H1 (cell line): ENCODE measurements at regions not wholly inside any gene's neighbourhood (a gene's known extent, or its start where the extent isn't known, plus 50 kb on each side); places are given as distances from the start of the nearest gene placed in this dataset.
"Not testable (repeated sequence)": the region's sequence is repeated elsewhere in the genome, so short reads cannot be mapped to it uniquely, and the experiment has no call there.

Source experiments
- CTCF ChIA-PET: fragments of 300-600 bp; sonication (Branson Sonifier 250); formaldehyde crosslinking; loops from one replicate; lab custom pipeline; 2021; ENCODE audit not compliant: partially characterized antibody; lab: Charles Lee
- POLR2A ChIA-PET: fragments of 300-600 bp; sonication (Branson Sonifier 250); formaldehyde crosslinking; loops from one replicate; lab custom pipeline; 2021; ENCODE audit warnings: inconsistent platforms; ENCODE audit not compliant: partially characterized antibody; lab: Charles Lee
- DNase-seq, 2 experiments: peaks; one replicate each; pipeline versions ENCODE4 v3.0.0 to v3.0.0-alpha.2; 2010 to 2022; ENCODE audit warnings: low spot score in 2 of 2, low read depth in 1 of 2, mixed read lengths in 1 of 2
- FAIRE-seq: peaks from 2 replicates; lab custom pipeline; 2011; peaks lifted over from hg19 to GRCh38; lab: Jason Lieb, UNC
- H2AFZ ChIP-seq: 2 replicates; pipeline ENCODE4 v1.8.1; 2012; ENCODE audit warnings: low read length, inconsistent platforms
- H2AK5ac ChIP-seq: 2 replicates; pipeline ENCODE4 v1.6.1; 2013; ENCODE audit warnings: low read depth, low read length
- H2BK120ac ChIP-seq: replicated peaks from 2 replicates; pipeline ENCODE3; 2013; ENCODE audit warnings: low read depth, low read length, inconsistent platforms
- H2BK12ac ChIP-seq: 2 replicates; pipeline ENCODE4 v1.6.1; 2013; ENCODE audit warnings: low read depth, low read length
- H2BK15ac ChIP-seq: 2 replicates; pipeline ENCODE4 v1.6.1; 2013; ENCODE audit warnings: low read length
- H2BK20ac ChIP-seq: 2 replicates; pipeline ENCODE4 v1.6.1; 2013; ENCODE audit warnings: low read length
- H2BK5ac ChIP-seq: 2 replicates; pipeline ENCODE4 v1.6.1; 2013; ENCODE audit warnings: low read depth, low read length
- H3K14ac ChIP-seq: 2 replicates; pipeline ENCODE4 v1.6.1; 2013; ENCODE audit warnings: inconsistent platforms; ENCODE audit not compliant: insufficient read length
- H3K18ac ChIP-seq: 2 replicates; pipeline ENCODE4 v1.6.1; 2013; ENCODE audit warnings: low read length; ENCODE audit errors: extremely low read depth
- H3K23ac ChIP-seq: 2 replicates; pipeline ENCODE4 v1.6.1; 2013; ENCODE audit warnings: inconsistent platforms; ENCODE audit not compliant: insufficient read length
- H3K23me2 ChIP-seq: 2 replicates; pipeline ENCODE4 v1.6.1; 2013; ENCODE audit warnings: low read depth, low read length
- H3K27ac ChIP-seq: 2 replicates; pipeline ENCODE4 v1.6.1; 2011; ENCODE audit warnings: low read depth, low read length, inconsistent platforms
- H3K27me3 ChIP-seq, 4 experiments: replicated peaks in 1 of 4; 1 replicate in 1 of 4; 2 replicates in 3 of 4; pipeline versions ENCODE4 v1.6.1 to v1.8.1; 2011 to 2013; ENCODE audit warnings: low read length in 3 of 4, mild to moderate bottlenecking in 3 of 4, inconsistent platforms in 2 of 4, mixed read lengths in 2 of 4, moderate library complexity in 1 of 4; ENCODE audit not compliant: control insufficient read depth in 3 of 4, insufficient read depth in 3 of 4; ENCODE audit errors: extremely low read depth in 1 of 4
- H3K36me3 ChIP-seq, 4 experiments: 2 replicates each; pipeline versions ENCODE4 v1.6.1 to v1.8.1; 2011 to 2013; ENCODE audit warnings: mild to moderate bottlenecking in 4 of 4, low read length in 3 of 4, moderate library complexity in 2 of 4, control low read depth in 1 of 4, inconsistent platforms in 1 of 4; ENCODE audit not compliant: insufficient read depth in 4 of 4, control insufficient read depth in 2 of 4
- H3K4ac ChIP-seq: replicated peaks from 2 replicates; pipeline ENCODE3; 2013; ENCODE audit warnings: low read length, low read depth, mixed read lengths, inconsistent platforms; ENCODE audit not compliant: insufficient read length
- H3K4me1 ChIP-seq, 4 experiments: replicated peaks in 1 of 4; 1 replicate in 1 of 4; 2 replicates in 3 of 4; pipeline versions ENCODE4 v1.6.1 to v1.8.1; 2011 to 2013; ENCODE audit warnings: low read length in 3 of 4, inconsistent platforms in 2 of 4, mixed read lengths in 1 of 4; ENCODE audit not compliant: insufficient read depth in 4 of 4, control insufficient read depth in 3 of 4
- H3K4me2 ChIP-seq, 2 experiments: 2 replicates each; pipeline versions ENCODE4 v1.6.1 to v1.8.1; 2011 to 2013; ENCODE audit warnings: low read depth in 2 of 2, low read length in 2 of 2, control low read depth in 1 of 2, inconsistent platforms in 1 of 2, mild to moderate bottlenecking in 1 of 2; ENCODE audit not compliant: insufficient read depth in 1 of 2
- H3K4me3 ChIP-seq, 4 experiments: fragments of 200-600, 300-600 bp in 1 of 4; sonication (generic), shearing (Covaris generic), sonication (Bioruptor Twin) in 1 of 4; 2 replicates each; pipeline versions ENCODE4 v1.5.1 to v1.8.1; 2011 to 2016; ENCODE audit warnings: low read length in 4 of 4, low read depth in 3 of 4, control low read depth in 2 of 4, inconsistent platforms in 2 of 4, mild to moderate bottlenecking in 2 of 4, mixed read lengths in 1 of 4, moderate library complexity in 1 of 4; ENCODE audit not compliant: insufficient read depth in 2 of 4; ENCODE audit errors: extremely low read depth in 1 of 4
- H3K56ac ChIP-seq: replicated peaks from 2 replicates; pipeline ENCODE3; 2013; ENCODE audit warnings: low read depth, mild to moderate bottlenecking, mixed read lengths, low read length, inconsistent platforms; ENCODE audit not compliant: insufficient read length
- H3K79me1 ChIP-seq: 2 replicates; pipeline ENCODE4 v1.6.1; 2013; ENCODE audit warnings: low read depth, low read length, control low read depth
- H3K79me2 ChIP-seq, 2 experiments: 2 replicates each; pipeline versions ENCODE4 v1.6.1 to v1.8.1; 2012 to 2013; ENCODE audit warnings: low read length in 2 of 2, mild to moderate bottlenecking in 2 of 2, inconsistent platforms in 1 of 2; ENCODE audit not compliant: insufficient read depth in 2 of 2, control insufficient read depth in 1 of 2
- H3K9ac ChIP-seq, 4 experiments: replicated peaks in 1 of 4; 1 replicate in 1 of 4; 2 replicates in 3 of 4; pipeline versions ENCODE4 v1.6.1 to v1.8.1; 2011 to 2013; ENCODE audit warnings: low read depth in 3 of 4, low read length in 3 of 4, control low read depth in 2 of 4, mild to moderate bottlenecking in 2 of 4, moderate library complexity in 2 of 4, inconsistent platforms in 1 of 4; ENCODE audit errors: extremely low read depth in 1 of 4
- H3K9me3 ChIP-seq, 2 experiments: 2 replicates each; pipeline versions ENCODE4 v1.6.1 to v1.8.1; 2012 to 2013; ENCODE audit warnings: mild to moderate bottlenecking in 2 of 2, moderate library complexity in 2 of 2, control low read depth in 1 of 2, inconsistent platforms in 1 of 2, low read depth in 1 of 2, low read length in 1 of 2, mixed read lengths in 1 of 2; ENCODE audit not compliant: insufficient read depth in 2 of 2
- H4K20me1 ChIP-seq, 2 experiments: replicated peaks in 1 of 2; 2 replicates each; pipeline versions ENCODE3 to v1.8.1; 2011 to 2013; ENCODE audit warnings: inconsistent platforms in 2 of 2, low read length in 2 of 2, mild to moderate bottlenecking in 1 of 2; ENCODE audit not compliant: insufficient read depth in 2 of 2, control insufficient read depth in 1 of 2
- H4K5ac ChIP-seq: 2 replicates; pipeline ENCODE4 v1.6.1; 2013; ENCODE audit warnings: low read length, low read depth, mixed read lengths, inconsistent platforms; ENCODE audit not compliant: insufficient read length
- H4K8ac ChIP-seq: 2 replicates; pipeline ENCODE4 v1.8.0; 2013; ENCODE audit warnings: mild to moderate bottlenecking, moderate library complexity, low read length, inconsistent platforms; ENCODE audit not compliant: insufficient read depth; ENCODE audit errors: extremely low read depth
- H4K91ac ChIP-seq: replicated peaks from 2 replicates; pipeline ENCODE3; 2013; ENCODE audit warnings: low read length, mixed read lengths, inconsistent platforms; ENCODE audit not compliant: insufficient read length
- WGBS, 2 experiments: shearing (Covaris generic) in 1 of 2; methylation state at CpG; one replicate each; pipeline versions ENCODE4 v1.1.6 to v1.1.7; 2013 to 2015; ENCODE audit warnings: low lambda C conversion rate in 2 of 2, mixed read lengths in 2 of 2, inconsistent platforms in 1 of 2, low coverage in 1 of 2, missing lambda C conversion rate in 1 of 2; ENCODE audit not compliant: insufficient replicate concordance in 2 of 2, insufficient coverage in 1 of 2, insufficient read length in 1 of 2; ENCODE audit errors: extremely low coverage in 1 of 2, missing lambda C conversion rate in 1 of 2; 5-methylcytosine and 5-hydroxymethylcytosine counted together

DNA sequence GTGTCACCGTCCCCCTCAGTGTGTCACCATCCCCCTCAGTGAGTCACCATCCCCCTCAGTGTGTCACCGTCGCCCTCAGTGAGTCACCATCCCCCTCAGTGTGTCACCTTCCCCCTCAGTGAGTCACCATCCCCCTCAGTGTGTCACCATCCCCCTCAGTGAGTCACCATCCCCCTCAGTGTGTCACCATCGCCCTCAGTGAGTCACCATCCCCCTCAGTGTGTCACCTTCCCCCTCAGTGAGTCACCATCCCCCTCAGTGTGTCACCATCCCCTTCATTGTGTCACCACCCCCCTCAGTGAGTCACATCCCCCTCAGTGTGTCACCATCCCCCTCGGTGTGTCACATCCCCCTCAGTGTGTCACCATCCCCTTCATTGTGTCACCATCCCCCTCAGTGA, 486.1 kb upstream of the SALL3 start:
- CTCF ChIA-PET, H3K9ac ChIP-seq, H3K23me2 ChIP-seq, H3K14ac ChIP-seq, FAIRE-seq, H2AK5ac ChIP-seq, H2BK15ac ChIP-seq, H3K18ac ChIP-seq, H3K27me3 ChIP-seq, H2BK120ac ChIP-seq, H3K56ac ChIP-seq, H4K20me1 ChIP-seq, H2BK12ac ChIP-seq, H3K36me3 ChIP-seq, H4K8ac ChIP-seq, H3K9me3 ChIP-seq, H3K4me1 ChIP-seq, H3K4me3 ChIP-seq, H3K4me2 ChIP-seq, H2BK20ac ChIP-seq, H2AFZ ChIP-seq, H3K27ac ChIP-seq, H3K4ac ChIP-seq, H3K23ac ChIP-seq, H4K91ac ChIP-seq, DNase-seq, H3K79me1 ChIP-seq, POLR2A ChIA-PET, H3K79me2 ChIP-seq, H2BK5ac ChIP-seq, H4K5ac ChIP-seq: not testable (repeated sequence)
- WGBS, 2 experiments: no CpG with 5 or more reads among the region's 5 CpGs
